Kasumi-1 (cell line): ENCODE measurements at regions not wholly inside any gene's neighbourhood (a gene's known extent, or its start where the extent isn't known, plus 50 kb on each side); places are given as distances from the start of the nearest gene placed in this dataset.

Experiments
- DNase-seq, 2 experiments: peaks; one replicate each; lab custom pipeline; 2025; lab: John Stamatoyannopoulos, UW

GRCh38 chr1:191582169-191582568 is 576.1 kb upstream of the RGS18 start:
- DNase-seq, result peak; percentile 14 to 39

- no peak for DNase-seq
Observed at GRCh38 chr1:191585095-191585494, 573.2 kb upstream of the RGS18 start.

GRCh38 chr1:191588905-191589304 is 569.4 kb upstream of the RGS18 start:
- no peak for DNase-seq

GRCh38 chr1:191589536-191589935 is 568.7 kb upstream of the RGS18 start:
- no peak for DNase-seq

GRCh38 chr1:191590578-191590977 is 567.7 kb upstream of the RGS18 start:
- DNase-seq, result no peak

GRCh38 chr1:191592039-191592438 is 566.2 kb upstream of the RGS18 start:
- no peak for DNase-seq

GRCh38 chr1:191592907-191593306 is 565.4 kb upstream of the RGS18 start:
- no peak for DNase-seq

GRCh38 chr1:191595170-191595569 is 563.1 kb upstream of the RGS18 start:
- no peak for DNase-seq

- DNase-seq, result no peak
Observed at GRCh38 chr1:191608367-191608766, 549.9 kb upstream of the RGS18 start.

GRCh38 chr1:191609305-191609704 is 549.0 kb upstream of the RGS18 start:
- DNase-seq, result no peak

GRCh38 chr1:191615101-191615821 is 543.0 kb upstream of the RGS18 start:
- no peak for DNase-seq

- DNase-seq, result no peak
Observed at GRCh38 chr1:191618181-191618580, 540.1 kb upstream of the RGS18 start.

- DNase-seq, result no peak
Observed at GRCh38 chr1:191620883-191621282, 537.4 kb upstream of the RGS18 start.

GRCh38 chr1:191624044-191624443 is 534.2 kb upstream of the RGS18 start:
- no peak for DNase-seq

GRCh38 chr1:191629836-191630235 is 528.4 kb upstream of the RGS18 start:
- no peak for DNase-seq

GRCh38 chr1:191634801-191635508 is 523.3 kb upstream of the RGS18 start:
- DNase-seq, result no peak

GRCh38 chr1:191636345-191636744 is 521.9 kb upstream of the RGS18 start:
- DNase-seq, result no peak

GRCh38 chr1:191641420-191642260 is 516.6 kb upstream of the RGS18 start:
- DNase-seq, result no peak

- no peak for DNase-seq
Observed at GRCh38 chr1:191643060-191643459, 515.2 kb upstream of the RGS18 start.

GRCh38 chr1:191648939-191649338 is 509.3 kb upstream of the RGS18 start:
- no peak for DNase-seq

- no peak for DNase-seq
Observed at GRCh38 chr1:191662051-191662450, 496.2 kb upstream of the RGS18 start.

- DNase-seq, result no peak
Observed at GRCh38 chr1:191662746-191663145, 495.5 kb upstream of the RGS18 start.

- DNase-seq, result no peak
Observed at GRCh38 chr1:191668525-191668924, 489.7 kb upstream of the RGS18 start.
